ENCODE measurements at regions not wholly inside any gene's neighbourhood (a gene's known extent, or its start where the extent isn't known, plus 50 kb on each side); places are given as distances from the start of the nearest gene placed in this dataset.

DNA sequence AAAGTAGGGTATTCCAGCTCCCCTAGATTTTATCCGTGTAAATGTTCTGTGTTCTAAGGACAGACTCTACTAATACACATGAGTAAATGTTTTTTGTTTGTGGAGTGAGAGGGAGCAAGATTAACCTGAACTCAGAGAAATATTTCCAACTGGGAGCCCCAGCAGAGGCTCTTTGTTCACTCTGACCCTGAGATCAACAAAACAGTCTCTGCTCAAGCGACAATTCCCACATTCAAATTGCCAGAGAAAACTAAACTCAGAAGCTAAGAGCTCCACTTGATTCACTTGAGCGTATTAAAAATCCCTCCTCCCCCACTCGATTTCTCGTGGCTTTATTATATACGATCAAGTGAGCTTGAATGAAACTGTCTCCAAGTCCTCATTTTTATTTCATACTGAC, 413.9 kb upstream of the JARID2 start:
- TF ChIP-seq, protein P1, sequence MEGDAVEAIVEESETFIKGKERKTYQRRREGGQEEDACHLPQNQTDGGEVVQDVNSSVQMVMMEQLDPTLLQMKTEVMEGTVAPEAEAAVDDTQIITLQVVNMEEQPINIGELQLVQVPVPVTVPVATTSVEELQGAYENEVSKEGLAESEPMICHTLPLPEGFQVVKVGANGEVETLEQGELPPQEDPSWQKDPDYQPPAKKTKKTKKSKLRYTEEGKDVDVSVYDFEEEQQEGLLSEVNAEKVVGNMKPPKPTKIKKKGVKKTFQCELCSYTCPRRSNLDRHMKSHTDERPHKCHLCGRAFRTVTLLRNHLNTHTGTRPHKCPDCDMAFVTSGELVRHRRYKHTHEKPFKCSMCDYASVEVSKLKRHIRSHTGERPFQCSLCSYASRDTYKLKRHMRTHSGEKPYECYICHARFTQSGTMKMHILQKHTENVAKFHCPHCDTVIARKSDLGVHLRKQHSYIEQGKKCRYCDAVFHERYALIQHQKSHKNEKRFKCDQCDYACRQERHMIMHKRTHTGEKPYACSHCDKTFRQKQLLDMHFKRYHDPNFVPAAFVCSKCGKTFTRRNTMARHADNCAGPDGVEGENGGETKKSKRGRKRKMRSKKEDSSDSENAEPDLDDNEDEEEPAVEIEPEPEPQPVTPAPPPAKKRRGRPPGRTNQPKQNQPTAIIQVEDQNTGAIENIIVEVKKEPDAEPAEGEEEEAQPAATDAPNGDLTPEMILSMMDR (IDR thresholded peaks at IDR 0.05) = no peak
- intact Hi-C loops (cut with DNase I) = no loop called here
- no peaks in the 10 kb centered on the region for H3K27me3 ChIP-seq (ENCODE audit: insufficient read depth in 3 of 3, low read length in 2 of 3)
- ATAC-seq (no peak), DNase-seq (no peak)
- no peak overlapping the region for H3K4me3 ChIP-seq
- no peak overlapping the region for H3K27ac ChIP-seq
- WGBS, 3 donors = 63 to 71% (median 69%) methylated on average over 6 of the region's 6 CpGs
- no peaks in the 10 kb centered on the region for H3K4me1 ChIP-seq
- no peaks in the 10 kb centered on the region for H3K36me3 ChIP-seq (ENCODE audit: insufficient read depth in 1 of 2, low read depth in 1 of 2)
- H3K9me3 ChIP-seq = no peaks in the 10 kb centered on the region

DNA sequence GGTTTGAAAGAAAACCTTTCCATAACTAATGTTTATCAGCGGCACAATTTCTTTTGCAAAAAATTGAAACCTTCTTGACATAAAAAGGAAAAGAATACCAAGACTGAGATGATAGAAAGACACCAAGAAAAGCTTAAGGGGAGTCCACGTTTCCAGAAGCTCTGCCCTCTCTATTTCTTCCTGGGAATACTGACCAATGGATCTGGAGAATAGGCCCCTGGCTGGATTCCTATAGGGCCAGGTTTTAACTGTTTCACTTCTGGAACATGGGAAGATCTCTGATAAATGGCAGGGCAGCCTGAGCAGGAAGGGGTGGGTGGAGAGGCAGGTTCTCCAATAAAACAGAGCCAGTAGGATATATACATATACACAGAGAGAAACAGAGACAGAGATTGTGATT, 413.4 kb upstream of the JARID2 start:
- H3K9me3 ChIP-seq = no peaks in the 10 kb centered on the region
- no peak overlapping the region for H3K4me3 ChIP-seq
- DNase-seq = no peak
- intact Hi-C loops (cut with DNase I) = no loop called here
- no peak for ATAC-seq
- H3K4me1 ChIP-seq = no peaks in the 10 kb centered on the region
- H3K27me3 ChIP-seq (ENCODE audit: insufficient read depth in 3 of 3, low read length in 2 of 3) = no peaks in the 10 kb centered on the region
- WGBS, 3 donors = 58 to 69% (median 67%) methylated on average over 2 of the region's 2 CpGs
- TF ChIP-seq, protein P1 (IDR thresholded peaks at IDR 0.05) = no peak
- H3K36me3 ChIP-seq (ENCODE audit: insufficient read depth in 1 of 2, low read depth in 1 of 2) = no peaks in the 10 kb centered on the region
- no peak overlapping the region for H3K27ac ChIP-seq

DNA sequence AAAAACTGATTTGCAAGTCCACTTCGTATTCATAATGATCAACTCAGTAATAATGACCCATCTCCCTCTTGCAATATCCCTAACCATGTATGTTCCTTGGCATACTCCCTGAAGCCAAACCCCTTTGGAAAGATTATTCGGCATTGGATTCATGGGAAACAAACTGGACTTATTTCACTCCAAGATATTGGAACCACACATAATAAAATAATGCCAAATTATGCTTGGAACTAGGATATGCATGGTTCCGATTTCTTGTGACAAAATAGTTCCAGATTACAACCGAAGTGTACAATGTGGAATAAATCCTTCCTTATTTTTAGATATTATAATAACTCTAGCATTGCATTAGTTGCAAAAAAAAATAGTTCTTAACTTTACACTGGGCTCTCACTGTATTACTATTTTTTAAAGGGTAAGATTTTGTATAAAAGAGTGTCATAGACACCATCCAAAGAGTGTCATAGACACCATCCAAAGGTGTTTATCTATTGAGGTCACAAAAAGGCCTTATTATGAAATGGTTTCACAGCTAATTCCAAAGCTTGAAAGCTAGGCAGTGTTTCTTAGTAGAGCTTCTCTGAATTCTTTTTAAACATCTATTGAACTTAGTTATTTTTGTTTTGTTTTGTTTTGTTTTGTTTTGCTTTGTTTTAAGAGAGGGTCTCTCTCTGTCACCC, 410.9 kb upstream of the JARID2 start:
- H3K4me3 ChIP-seq = no peak overlapping the region
- no peaks in the 10 kb centered on the region for H3K27me3 ChIP-seq (ENCODE audit: insufficient read depth in 3 of 3, low read length in 2 of 3)
- H3K9me3 ChIP-seq = no peaks in the 10 kb centered on the region
- no peak for DNase-seq
- intact Hi-C loops (cut with DNase I) = no loop called here
- H3K27ac ChIP-seq = no peak overlapping the region
- TF ChIP-seq, protein P1 (IDR thresholded peaks at IDR 0.05) = no peak
- no peak for ATAC-seq
- no peaks in the 10 kb centered on the region for H3K36me3 ChIP-seq (ENCODE audit: insufficient read depth in 1 of 2, low read depth in 1 of 2)
- H3K4me1 ChIP-seq = no peaks in the 10 kb centered on the region
- WGBS, 3 donors = 32 to 46% (median 40%) methylated on average over 4 of the region's 4 CpGs

DNA sequence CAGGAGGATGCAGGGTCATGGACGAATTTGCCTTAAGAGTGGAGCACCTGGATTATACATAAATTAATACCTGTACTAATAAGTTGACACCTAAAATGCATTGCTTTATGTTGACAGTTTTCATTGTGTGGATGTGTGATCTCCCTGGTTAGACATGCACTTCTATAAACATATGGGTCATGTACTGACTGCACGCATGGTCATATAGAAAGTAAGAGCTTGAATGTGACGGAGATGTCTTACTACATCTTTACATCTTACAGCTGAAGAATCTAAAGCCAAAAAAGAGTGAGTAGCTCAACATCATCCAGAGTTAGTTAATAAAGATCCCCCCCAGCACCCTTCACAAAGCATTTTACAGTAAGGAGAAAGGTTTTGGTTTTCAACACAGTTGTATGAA, 408.4 kb upstream of the JARID2 start:
- ATAC-seq (no peak), DNase-seq (no peak)
- Histone ChIP-seq H3K36me3 (ENCODE audit: insufficient read depth in 1 of 2, low read depth in 1 of 2) (no peaks in the 10 kb centered on the region), H3K9me3 (no peaks in the 10 kb centered on the region), H3K4me1 (no peaks in the 10 kb centered on the region), H3K27me3 (ENCODE audit: insufficient read depth in 3 of 3, low read length in 2 of 3) (no peaks in the 10 kb centered on the region), H3K4me3 (no peak overlapping the region), H3K27ac (no peak overlapping the region)
- intact Hi-C loops (cut with DNase I) = no loop called here
- TF ChIP-seq, protein P1 (IDR thresholded peaks at IDR 0.05) = no peak
- 97 to 99% (median 99%) methylated on average over 3 of the region's 3 CpGs for WGBS, 3 donors

DNA sequence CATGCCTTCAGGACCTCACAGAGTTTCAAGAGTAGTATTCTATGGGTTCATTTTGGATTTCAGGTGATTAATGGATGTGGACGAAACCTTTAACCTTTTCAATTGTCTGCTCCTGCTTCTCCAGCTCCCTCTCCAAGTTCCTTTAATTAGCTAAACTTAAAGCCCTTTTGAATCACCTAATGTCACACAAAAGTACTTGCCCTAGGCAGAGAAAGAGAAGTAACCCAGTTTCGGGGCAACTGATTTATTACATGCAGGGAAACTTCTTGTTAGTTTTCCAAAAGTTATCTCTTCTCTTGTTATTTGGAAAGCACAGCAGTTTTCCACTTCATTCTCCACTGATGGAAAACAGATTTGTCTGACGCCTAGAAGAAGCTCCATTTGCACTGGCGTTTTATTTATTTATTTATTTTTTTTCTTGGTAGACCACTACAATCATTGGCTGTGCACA, 407.7 kb upstream of the JARID2 start:
- DNase-seq = no peak
- intact Hi-C loops (cut with DNase I) = no loop called here
- Histone ChIP-seq H3K4me3 (no peak overlapping the region), H3K27me3 (ENCODE audit: insufficient read depth in 3 of 3, low read length in 2 of 3) (no peaks in the 10 kb centered on the region), H3K27ac (no peak overlapping the region), H3K4me1 (no peaks in the 10 kb centered on the region), H3K9me3 (no peaks in the 10 kb centered on the region), H3K36me3 (ENCODE audit: insufficient read depth in 1 of 2, low read depth in 1 of 2) (no peaks in the 10 kb centered on the region)
- TF ChIP-seq, protein P1 (IDR thresholded peaks at IDR 0.05) = no peak
- ATAC-seq = no peak
- 73 to 76% (median 74%) methylated on average over 4 of the region's 4 CpGs for WGBS, 3 donors
